Spleen (tissue), 7 donors: ENCODE measurements at regions not wholly inside any gene's neighbourhood (a gene's known extent, or its start where the extent isn't known, plus 50 kb on each side); places are given as distances from the start of the nearest gene placed in this dataset.
"Not testable (repeated sequence)": the region's sequence is repeated elsewhere in the genome, so short reads cannot be mapped to it uniquely, and the experiment has no call there.

Experiments used
- CTCF ChIP-seq, 11 experiments: fragments of 200-600 bp in 7 of 11; fragments of 450-650 bp in 4 of 11; sonication (generic) in 4 of 11; IDR thresholded peaks in 8 of 11; conservative IDR thresholded peaks in 3 of 11; 1 replicate in 7 of 11; 2 replicates in 4 of 11; pipeline versions ENCODE4 v1.4.0 to v1.8.0; 2016 to 2021; ENCODE audit warnings: antibody characterized with exemption in 11 of 11, inconsistent platforms in 4 of 11, mild to moderate bottlenecking in 1 of 11
- POLR2AphosphoS5 ChIP-seq, 3 donors: sonication (generic); formaldehyde crosslinking; IDR thresholded peaks; one replicate each; pipeline ENCODE4 v1.5.1; 2017; ENCODE audit warnings: antibody characterized with exemption in 3 of 3
- donor health status: DM: no; HTN: no; CAD: no; lungs with moderate emphysema.
- donor health status: DM: no; HTN: no; CAD: no.
- donor health status: DM: no; HTN: no; CAD: no.

DNA sequence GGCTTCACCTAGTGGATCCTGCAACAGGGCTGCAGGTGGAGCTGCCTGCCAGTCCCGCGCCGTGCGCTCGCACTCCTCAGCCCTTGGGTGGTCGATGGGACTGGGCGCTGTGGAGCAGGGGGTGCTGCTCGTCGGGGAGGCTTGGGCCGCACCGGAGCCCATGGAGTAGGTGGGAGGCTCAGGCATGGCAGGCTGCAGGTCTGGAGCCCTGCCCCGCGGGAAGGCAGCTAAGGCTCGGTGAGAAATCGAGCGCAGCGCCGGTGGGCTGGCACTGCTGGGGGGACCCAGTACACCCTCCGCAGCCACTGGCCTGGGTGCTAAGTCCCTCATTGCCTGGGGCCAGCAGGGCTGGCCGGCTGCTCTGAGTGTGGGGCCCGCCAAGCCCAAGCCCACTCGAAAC is 156.3 kb upstream of the NRXN3 start:
- not testable (repeated sequence) for TF ChIP-seq POLR2AphosphoS5 (IDR thresholded peaks at IDR 0.05); CTCF (IDR thresholded peaks at IDR 0.05 in 8 of 11, conservative IDR thresholded peaks at IDR 0.05 in 3 of 11)
